A549 (cell line): ENCODE measurements at regions not wholly inside any gene's neighbourhood (a gene's known extent, or its start where the extent isn't known, plus 50 kb on each side); places are given as distances from the start of the nearest gene placed in this dataset.

Experiments
- CBX8 ChIP-seq: fragments of 200-600 bp; sonication (generic); IDR thresholded peaks from 2 replicates; pipeline ENCODE4 v1.6.1; 2016
- EHMT2 ChIP-seq: fragments of 200-600 bp; sonication (generic); IDR thresholded peaks from 2 replicates; pipeline ENCODE4 v1.6.1; 2016; ENCODE audit warnings: antibody characterized with exemption, low read depth, mild to moderate bottlenecking, moderate library complexity
- HEYL ChIP-seq: fragments of 250-450 bp; sonication (Bioruptor Pico); IDR thresholded peaks from 2 replicates; pipeline ENCODE4 v1.8.0; 2021; ENCODE audit warnings: mild to moderate bottlenecking, moderate library complexity
- JUN ChIP-seq, 2 experiments: fragments of >200 bp; sonication (Bioruptor Twin); formaldehyde crosslinking; IDR thresholded peaks; 2 replicates in 1 of 2; 3 replicates in 1 of 2; pipeline ENCODE4 v1.6.1; 2016 to 2017
- MAFK ChIP-seq: fragments of 450-650 bp; IDR thresholded peaks from 2 replicates; pipeline ENCODE4 v1.6.1; 2014; ENCODE audit not compliant: partially characterized antibody
- MAZ ChIP-seq: fragments of 150-350 bp; IDR thresholded peaks from 2 replicates; pipeline ENCODE4 v1.6.1; 2014; ENCODE audit warnings: antibody characterized with exemption, low read depth, low read length, borderline replicate concordance
- POLR2A ChIP-seq: IDR thresholded peaks from 2 replicates; pipeline ENCODE4 v1.6.1; 2012; ENCODE audit warnings: mild to moderate bottlenecking, low read length
- RCOR1 ChIP-seq: fragments of 150-350 bp; IDR thresholded peaks from 2 replicates; pipeline ENCODE4 v1.6.1; 2014; ENCODE audit warnings: antibody characterized with exemption, low read length, low read depth
- RFX5 ChIP-seq: fragments of 450-650 bp; IDR thresholded peaks from 2 replicates; pipeline ENCODE4 v1.7.1; 2014; ENCODE audit warnings: antibody characterized with exemption, mild to moderate bottlenecking, moderate library complexity
- TF ChIP-seq, protein P1 (sequence below): fragments of >200 bp; sonication (Bioruptor Twin); formaldehyde crosslinking; IDR thresholded peaks from 3 replicates; pipeline ENCODE4 v1.5.1; 2016
- TF ChIP-seq, protein P2 (sequence below): fragments of 450-650 bp; IDR thresholded peaks from 2 replicates; pipeline ENCODE4 v1.6.1; 2014; ENCODE audit warnings: antibody characterized with exemption

DNA sequence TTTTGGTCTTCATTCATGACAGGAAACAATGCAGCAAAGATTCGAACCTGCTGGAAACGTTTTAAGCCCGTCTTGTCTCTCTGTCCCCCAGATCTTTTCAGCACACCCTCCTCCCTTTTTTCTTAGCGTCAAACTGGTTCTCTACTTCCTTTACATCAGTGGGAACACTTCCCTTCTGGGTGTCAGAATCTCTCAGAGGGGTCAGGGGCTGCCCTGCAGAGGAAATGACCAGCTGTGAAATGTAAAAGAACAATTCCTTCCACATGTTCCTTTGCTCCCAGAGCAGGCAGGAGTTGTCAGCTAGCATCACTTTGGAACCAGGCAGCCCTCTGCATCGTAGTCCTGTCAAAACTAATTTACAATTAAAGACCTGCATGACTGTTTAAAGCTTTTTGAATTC lies 619.0 kb downstream of the TFAP2A start:
- TF ChIP-seq, protein P1, sequence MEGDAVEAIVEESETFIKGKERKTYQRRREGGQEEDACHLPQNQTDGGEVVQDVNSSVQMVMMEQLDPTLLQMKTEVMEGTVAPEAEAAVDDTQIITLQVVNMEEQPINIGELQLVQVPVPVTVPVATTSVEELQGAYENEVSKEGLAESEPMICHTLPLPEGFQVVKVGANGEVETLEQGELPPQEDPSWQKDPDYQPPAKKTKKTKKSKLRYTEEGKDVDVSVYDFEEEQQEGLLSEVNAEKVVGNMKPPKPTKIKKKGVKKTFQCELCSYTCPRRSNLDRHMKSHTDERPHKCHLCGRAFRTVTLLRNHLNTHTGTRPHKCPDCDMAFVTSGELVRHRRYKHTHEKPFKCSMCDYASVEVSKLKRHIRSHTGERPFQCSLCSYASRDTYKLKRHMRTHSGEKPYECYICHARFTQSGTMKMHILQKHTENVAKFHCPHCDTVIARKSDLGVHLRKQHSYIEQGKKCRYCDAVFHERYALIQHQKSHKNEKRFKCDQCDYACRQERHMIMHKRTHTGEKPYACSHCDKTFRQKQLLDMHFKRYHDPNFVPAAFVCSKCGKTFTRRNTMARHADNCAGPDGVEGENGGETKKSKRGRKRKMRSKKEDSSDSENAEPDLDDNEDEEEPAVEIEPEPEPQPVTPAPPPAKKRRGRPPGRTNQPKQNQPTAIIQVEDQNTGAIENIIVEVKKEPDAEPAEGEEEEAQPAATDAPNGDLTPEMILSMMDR: no peak
- TF ChIP-seq MAFK (no peak), MAZ (no peak), EHMT2 (no peak), RCOR1 (no peak), CBX8 (no peak), RFX5 (no peak), POLR2A (no peak), HEYL (no peak), JUN (IDR thresholded peaks at IDR 0.05) (no peak)
- TF ChIP-seq, protein P2, sequence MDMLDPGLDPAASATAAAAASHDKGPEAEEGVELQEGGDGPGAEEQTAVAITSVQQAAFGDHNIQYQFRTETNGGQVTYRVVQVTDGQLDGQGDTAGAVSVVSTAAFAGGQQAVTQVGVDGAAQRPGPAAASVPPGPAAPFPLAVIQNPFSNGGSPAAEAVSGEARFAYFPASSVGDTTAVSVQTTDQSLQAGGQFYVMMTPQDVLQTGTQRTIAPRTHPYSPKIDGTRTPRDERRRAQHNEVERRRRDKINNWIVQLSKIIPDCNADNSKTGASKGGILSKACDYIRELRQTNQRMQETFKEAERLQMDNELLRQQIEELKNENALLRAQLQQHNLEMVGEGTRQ: no peak
